IMR-90 (cell line): ENCODE measurements at regions not wholly inside any gene's neighbourhood (a gene's known extent, or its start where the extent isn't known, plus 50 kb on each side); places are given as distances from the start of the nearest gene placed in this dataset.

ENCODE experiments used
- ATAC-seq: fragments of 200-7000 bp; cut with Tn5 transposase; 2 replicates; pipeline ENCODE4 v1.9.1; 2020; ENCODE audit warnings: low read depth, mild to moderate bottlenecking, moderate library complexity
- BruUV-seq: library from RNA; stranded (reverse); fragments of 400-500 nt; replicated peaks from 2 replicates; lab custom pipeline; 2021; lab: Mats Ljungman, UMichigan
- CTCF ChIA-PET: fragments of 300-600 bp; formaldehyde crosslinking; extraction: SDS; loops from one replicate; lab custom pipeline; 2021; ENCODE audit warnings: antibody characterized with exemption; lab: Yijun Ruan, JAX
- POLR2A ChIA-PET: fragments of 300-600 bp; sonication (Branson Sonifier 250); formaldehyde crosslinking; loops from one replicate; lab custom pipeline; 2022; ENCODE audit warnings: antibody characterized with exemption; ENCODE audit not compliant: unreplicated experiment; lab: Charles Lee
- DNase-seq: peaks from one replicate; pipeline ENCODE4 v3.0.0; 2013
- H2AFZ ChIP-seq: replicated peaks from 2 replicates; pipeline ENCODE3; 2013; ENCODE audit warnings: low read length, mild to moderate bottlenecking; ENCODE audit not compliant: poor library complexity
- H2AK5ac ChIP-seq: 2 replicates; pipeline ENCODE4 v1.6.1; 2013; ENCODE audit warnings: low read depth, low read length, inconsistent platforms
- H2AK9ac ChIP-seq: replicated peaks from 2 replicates; pipeline ENCODE3; 2013; ENCODE audit warnings: mild to moderate bottlenecking, low read depth, low read length, moderate library complexity; ENCODE audit not compliant: poor library complexity
- H2BK120ac ChIP-seq: 2 replicates; pipeline ENCODE4 v1.6.1; 2013; ENCODE audit warnings: low read depth, low read length, inconsistent platforms
- H2BK15ac ChIP-seq: 3 replicates; pipeline ENCODE4 v1.6.1; 2013; ENCODE audit warnings: low read depth, low read length, inconsistent platforms
- H2BK20ac ChIP-seq: 2 replicates; pipeline ENCODE4 v1.6.1; 2013; ENCODE audit warnings: low read depth, mild to moderate bottlenecking, inconsistent platforms, low read length, moderate library complexity
- H2BK5ac ChIP-seq: 2 replicates; pipeline ENCODE4 v1.6.1; 2013; ENCODE audit warnings: mild to moderate bottlenecking, low read depth, low read length, inconsistent platforms; ENCODE audit not compliant: poor library complexity, severe bottlenecking
- H3K14ac ChIP-seq: replicated peaks from 2 replicates; pipeline ENCODE4 v1.6.1; 2013; ENCODE audit warnings: low read depth, low read length, inconsistent platforms
- H3K18ac ChIP-seq: 2 replicates; pipeline ENCODE4 v1.6.1; 2013; ENCODE audit warnings: low read depth, low read length, control low read depth
- H3K23ac ChIP-seq: 2 replicates; pipeline ENCODE4 v1.6.1; 2013; ENCODE audit warnings: low read depth, low read length, inconsistent platforms
- H3K27ac ChIP-seq: 2 replicates; pipeline ENCODE4 v1.5.1; 2013; ENCODE audit warnings: mild to moderate bottlenecking, control low read depth, low read length; ENCODE audit not compliant: insufficient read depth
- H3K27me3 ChIP-seq: 2 replicates; pipeline ENCODE4 v1.6.1; 2013; ENCODE audit warnings: low read length; ENCODE audit not compliant: control insufficient read depth, insufficient read depth
- H3K36me3 ChIP-seq: 2 replicates; pipeline ENCODE4 v1.6.1; 2013; ENCODE audit warnings: low read length, mixed read lengths; ENCODE audit not compliant: control insufficient read depth, insufficient read depth
- H3K4ac ChIP-seq: 2 replicates; pipeline ENCODE4 v1.6.1; 2013; ENCODE audit warnings: low read depth, low read length, inconsistent platforms
- H3K4me1 ChIP-seq: 2 replicates; pipeline ENCODE4 v1.6.1; 2013; ENCODE audit warnings: low read length, mixed read lengths; ENCODE audit not compliant: control insufficient read depth, insufficient read depth
- H3K4me2 ChIP-seq: 2 replicates; pipeline ENCODE4 v1.6.1; 2013; ENCODE audit warnings: low read depth, mild to moderate bottlenecking, control low read depth, low read length, moderate library complexity
- H3K4me3 ChIP-seq: 2 replicates; pipeline ENCODE4 v1.5.1; 2013; ENCODE audit warnings: low read depth, mild to moderate bottlenecking, control low read depth, low read length, moderate library complexity; ENCODE audit not compliant: insufficient read depth
- H3K56ac ChIP-seq: 2 replicates; pipeline ENCODE4 v1.6.1; 2013; ENCODE audit warnings: low read length, inconsistent platforms; ENCODE audit not compliant: insufficient read depth; ENCODE audit errors: extremely low read depth
- H3K79me1 ChIP-seq, 2 experiments: 2 replicates each; pipeline ENCODE4 v1.6.1; 2013; ENCODE audit warnings: low read length in 2 of 2, inconsistent platforms in 1 of 2, low read depth in 1 of 2
- H3K9ac ChIP-seq: 2 replicates; pipeline ENCODE4 v1.6.1; 2013; ENCODE audit warnings: low read depth, low read length, control low read depth
- H3K9me1 ChIP-seq: 2 replicates; pipeline ENCODE4 v1.6.1; 2013; ENCODE audit warnings: low read length, inconsistent platforms; ENCODE audit not compliant: insufficient read depth
- H3K9me3 ChIP-seq: 2 replicates; pipeline ENCODE4 v1.6.1; 2013; ENCODE audit warnings: low read length; ENCODE audit not compliant: control insufficient read depth, insufficient read depth
- H4K20me1 ChIP-seq: 2 replicates; pipeline ENCODE4 v1.6.1; 2013; ENCODE audit warnings: low read length, inconsistent platforms; ENCODE audit not compliant: insufficient read depth
- H4K5ac ChIP-seq: 2 replicates; pipeline ENCODE4 v1.6.1; 2013; ENCODE audit warnings: mild to moderate bottlenecking, low read depth, low read length, control low read depth
- H4K8ac ChIP-seq, 2 experiments: 2 replicates each; pipeline ENCODE4 v1.6.1; 2013; ENCODE audit warnings: low read depth in 2 of 2, low read length in 2 of 2, control low read depth in 1 of 2, inconsistent platforms in 1 of 2
- H4K91ac ChIP-seq: 2 replicates; pipeline ENCODE4 v1.6.1; 2013; ENCODE audit warnings: low read depth, low read length, inconsistent platforms; ENCODE audit not compliant: insufficient read depth
- BHLHE40 ChIP-seq: fragments of 150-350 bp; IDR thresholded peaks from 2 replicates; pipeline ENCODE4 v1.6.1; 2016; ENCODE audit warnings: mild to moderate bottlenecking, low read depth, low read length
- CEBPB ChIP-seq: IDR thresholded peaks from 2 replicates; pipeline ENCODE4 v1.6.1; 2012; ENCODE audit warnings: low read depth, low read length, improper control_type of control experiment
- CHD1 ChIP-seq: IDR thresholded peaks from 2 replicates; pipeline ENCODE4 v1.6.1; 2012; ENCODE audit warnings: low read depth, low read length, improper control_type of control experiment
- CTCF ChIP-seq: conservative IDR thresholded peaks from 2 replicates; pipeline ENCODE4 v1.5.1; 2012; ENCODE audit warnings: mild to moderate bottlenecking, low read depth, low read length, improper control_type of control experiment
- ELK1 ChIP-seq: fragments of 150-350 bp; IDR thresholded peaks from 2 replicates; pipeline ENCODE4 v1.6.1; 2016; ENCODE audit warnings: low read depth, mild to moderate bottlenecking, low read length, moderate library complexity, borderline replicate concordance
- FOS ChIP-seq: fragments of 150-350 bp; IDR thresholded peaks from 2 replicates; pipeline ENCODE4 v1.6.1; 2016; ENCODE audit warnings: low read depth, low read length
- MAFK ChIP-seq: IDR thresholded peaks from 2 replicates; pipeline ENCODE4 v1.6.1; 2012; ENCODE audit warnings: low read depth, low read length, improper control_type of control experiment
- MAZ ChIP-seq: IDR thresholded peaks from 2 replicates; pipeline ENCODE4 v1.6.1; 2012; ENCODE audit warnings: low read depth, mild to moderate bottlenecking, low read length, improper control_type of control experiment, moderate library complexity, borderline replicate concordance
- MXI1 ChIP-seq: IDR thresholded peaks from 2 replicates; pipeline ENCODE4 v1.6.1; 2012; ENCODE audit warnings: low read depth, mild to moderate bottlenecking, low read length, moderate library complexity, borderline replicate concordance
- NFE2L2 ChIP-seq: fragments of 150-350 bp; IDR thresholded peaks from 2 replicates; pipeline ENCODE4 v1.6.1; 2016; ENCODE audit warnings: low read depth, mild to moderate bottlenecking, low read length
- POLR2A ChIP-seq: IDR thresholded peaks from 2 replicates; pipeline ENCODE4 v1.6.1; 2012; ENCODE audit warnings: mild to moderate bottlenecking, low read depth, low read length
- RAD21 ChIP-seq: IDR thresholded peaks from 2 replicates; pipeline ENCODE4 v1.6.1; 2012; ENCODE audit warnings: low read length, improper control_type of control experiment
- RCOR1 ChIP-seq: IDR thresholded peaks from 2 replicates; pipeline ENCODE4 v1.6.1; 2012; ENCODE audit warnings: mild to moderate bottlenecking, low read length, improper control_type of control experiment; ENCODE audit not compliant: insufficient replicate concordance
- RFX5 ChIP-seq: IDR thresholded peaks from 2 replicates; pipeline ENCODE4 v1.8.0; 2012; ENCODE audit warnings: low read depth, mild to moderate bottlenecking, low read length, moderate library complexity
- SMC3 ChIP-seq: fragments of 150-350 bp; IDR thresholded peaks from 2 replicates; pipeline ENCODE4 v1.6.1; 2016; ENCODE audit warnings: low read depth, mild to moderate bottlenecking, antibody characterized with exemption, low read length, moderate library complexity
- USF2 ChIP-seq: fragments of 150-350 bp; IDR thresholded peaks from 2 replicates; pipeline ENCODE4 v1.6.1; 2017; ENCODE audit warnings: mild to moderate bottlenecking, antibody characterized with exemption, low read length, low read depth
- WGBS, 2 experiments: methylation state at CpG; one replicate each; pipeline versions ENCODE4 v1.1.5 to v1.1.7; 2013; ENCODE audit warnings: missing lambda C conversion rate in 2 of 2; ENCODE audit not compliant: insufficient read length in 1 of 2; ENCODE audit errors: extremely low coverage in 2 of 2; 5-methylcytosine and 5-hydroxymethylcytosine counted together
- dilution Hi-C: fragments of 300-500 bp; cut with HindIII; formaldehyde crosslinking; loops from one replicate; pipeline ENCODE4 v1.14.3; 2018; ENCODE audit warnings: low sequenced_read_pairs; ENCODE audit not compliant: unreplicated experiment
- in situ Hi-C: fragments of 300-500 bp; cut with MboI; formaldehyde crosslinking; loops from 3 replicates; pipeline ENCODE4 v1.14.3; 2019; ENCODE audit warnings: low sequenced_read_pairs, inconsistent platforms, mixed read lengths
- intact Hi-C: fragments of 100-400 bp; cut with micrococcal nuclease; formaldehyde crosslinking; loops from 2 replicates; pipeline ENCODE4 v1.10.0; 2022

GRCh38 chr15:26176831-26177230 lies 313.7 kb upstream of the ATP10A start:
- Histone ChIP-seq H3K4ac (no peak overlapping the region), H4K8ac (no peak overlapping the region), H3K79me1 (no peaks in the 10 kb centered on the region), H3K23ac (no peak overlapping the region), H3K36me3 (no peaks in the 10 kb centered on the region), H3K4me2 (no peak overlapping the region), H4K5ac (no peak overlapping the region), H4K91ac (no peak overlapping the region), H2BK120ac (no peak overlapping the region), H2AK9ac (no peak overlapping the region), H2BK5ac (no peak overlapping the region), H3K9me3 (peaks cover 2% of the 10 kb centered on the region), H3K27me3 (no peaks in the 10 kb centered on the region), H3K9me1 (no peaks in the 10 kb centered on the region), H3K27ac (no peak overlapping the region), H2BK20ac (no peak overlapping the region), H2BK15ac (no peak overlapping the region), H2AFZ (no peak overlapping the region), H4K20me1 (no peaks in the 10 kb centered on the region), H3K9ac (no peak overlapping the region), H3K56ac (no peak overlapping the region), H3K4me3 (no peak overlapping the region), H3K14ac (no peak overlapping the region), H3K4me1 (no peaks in the 10 kb centered on the region), H3K18ac (no peak overlapping the region), H2AK5ac (no peak overlapping the region)
- DNase-seq (no peak), ATAC-seq (no peak)
- intact Hi-C loops (no loop called here), dilution Hi-C loops (no loop called here), in situ Hi-C loops (loop anchor here (10.0 kb wide), 1 partner anchor 58 kb away; no protein-coding TSS in a partner anchor)
- 37% methylated on average over 7 of the region's 10 CpGs; no CpG with 5 or more reads in 1 of the 2 experiments for WGBS, 2 experiments
- ChIA-PET CTCF (no interaction called here), POLR2A (no interaction called here)
- BruUV-seq, result no TSS peak
- TF ChIP-seq USF2 (no peak), POLR2A (no peak), CHD1 (no peak), NFE2L2 (no peak), CTCF (no peak), MXI1 (no peak), MAZ (no peak), ELK1 (no peak), BHLHE40 (no peak), MAFK (no peak), RCOR1 (no peak), SMC3 (no peak), FOS (no peak), RAD21 (no peak), CEBPB (no peak), RFX5 (no peak)
